DOHH2 (cell line): ENCODE measurements at regions not wholly inside any gene's neighbourhood (a gene's known extent, or its start where the extent isn't known, plus 50 kb on each side); places are given as distances from the start of the nearest gene placed in this dataset.

Experiments used
- H3F3A ChIP-seq: fragments of 200-600 bp; sonication (generic), shearing (Covaris generic); 2 replicates; pipeline ENCODE4 v1.6.0; 2016; ENCODE audit warnings: antibody characterized with exemption, mild to moderate bottlenecking; ENCODE audit not compliant: control insufficient read depth, insufficient read depth
- H3K27ac ChIP-seq: fragments of 200-600 bp; sonication (generic); 2 replicates; pipeline ENCODE4 v1.5.1; 2014; ENCODE audit warnings: low read depth, mild to moderate bottlenecking, low read length, moderate library complexity
- H3K27me3 ChIP-seq: fragments of 200-600 bp; sonication (generic); 2 replicates; pipeline ENCODE4 v1.6.1; 2014; ENCODE audit warnings: mild to moderate bottlenecking, low read length, mixed read lengths; ENCODE audit not compliant: control insufficient read depth
- H3K36me3 ChIP-seq: fragments of 200-600 bp; sonication (generic); 2 replicates; pipeline ENCODE4 v1.6.1; 2014; ENCODE audit warnings: mild to moderate bottlenecking, low read length, moderate library complexity, mixed read lengths; ENCODE audit not compliant: control insufficient read depth
- H3K4me1 ChIP-seq: fragments of 200-600 bp; sonication (generic); 2 replicates; pipeline ENCODE4 v1.6.1; 2014; ENCODE audit warnings: mild to moderate bottlenecking, low read length, mixed read lengths; ENCODE audit not compliant: control insufficient read depth
- H3K4me2 ChIP-seq: fragments of 200-600 bp; sonication (generic); 2 replicates; pipeline ENCODE4 v1.6.0; 2014; ENCODE audit warnings: mild to moderate bottlenecking, low read length, moderate library complexity
- H3K4me3 ChIP-seq: fragments of 200-600 bp; sonication (generic); 2 replicates; pipeline ENCODE4 v1.5.1; 2014; ENCODE audit warnings: mild to moderate bottlenecking, low read length, mixed read lengths
- H3K79me2 ChIP-seq: fragments of 200-600 bp; sonication (generic); 2 replicates; pipeline ENCODE4 v1.6.1; 2014; ENCODE audit warnings: mild to moderate bottlenecking, low read length, mixed read lengths; ENCODE audit not compliant: control insufficient read depth
- H3K9me2 ChIP-seq: fragments of 200-600 bp; sonication (generic); replicated peaks from 2 replicates; pipeline ENCODE4 v1.6.1; 2014; ENCODE audit warnings: mild to moderate bottlenecking, low read length, mixed read lengths; ENCODE audit not compliant: control insufficient read depth
- H3K9me3 ChIP-seq: fragments of 200-600 bp; sonication (generic); 2 replicates; pipeline ENCODE4 v1.6.1; 2014; ENCODE audit warnings: antibody characterized with exemption, low read length, mixed read lengths; ENCODE audit not compliant: control insufficient read depth, insufficient read depth
- H4K20me1 ChIP-seq: fragments of 200-600 bp; sonication (generic); 2 replicates; pipeline ENCODE4 v1.6.0; 2014; ENCODE audit warnings: low read depth, mild to moderate bottlenecking, antibody characterized with exemption, low read length, moderate library complexity; ENCODE audit not compliant: control insufficient read depth, insufficient read depth
- EZH2phosphoT487 ChIP-seq: fragments of 200-600 bp; sonication (generic); IDR thresholded peaks from 2 replicates; pipeline ENCODE4 v1.6.1; 2017; ENCODE audit warnings: borderline replicate concordance, mild to moderate bottlenecking, antibody characterized with exemption, low read length, moderate library complexity, mixed read lengths
- TF ChIP-seq, protein P1 (sequence below): fragments of 200-600 bp; sonication (generic); IDR thresholded peaks from one replicate; pipeline ENCODE4 v1.5.1; 2014; ENCODE audit warnings: antibody characterized with exemption, mild to moderate bottlenecking, low read depth, low read length; ENCODE audit not compliant: poor library complexity, severe bottlenecking

DNA sequence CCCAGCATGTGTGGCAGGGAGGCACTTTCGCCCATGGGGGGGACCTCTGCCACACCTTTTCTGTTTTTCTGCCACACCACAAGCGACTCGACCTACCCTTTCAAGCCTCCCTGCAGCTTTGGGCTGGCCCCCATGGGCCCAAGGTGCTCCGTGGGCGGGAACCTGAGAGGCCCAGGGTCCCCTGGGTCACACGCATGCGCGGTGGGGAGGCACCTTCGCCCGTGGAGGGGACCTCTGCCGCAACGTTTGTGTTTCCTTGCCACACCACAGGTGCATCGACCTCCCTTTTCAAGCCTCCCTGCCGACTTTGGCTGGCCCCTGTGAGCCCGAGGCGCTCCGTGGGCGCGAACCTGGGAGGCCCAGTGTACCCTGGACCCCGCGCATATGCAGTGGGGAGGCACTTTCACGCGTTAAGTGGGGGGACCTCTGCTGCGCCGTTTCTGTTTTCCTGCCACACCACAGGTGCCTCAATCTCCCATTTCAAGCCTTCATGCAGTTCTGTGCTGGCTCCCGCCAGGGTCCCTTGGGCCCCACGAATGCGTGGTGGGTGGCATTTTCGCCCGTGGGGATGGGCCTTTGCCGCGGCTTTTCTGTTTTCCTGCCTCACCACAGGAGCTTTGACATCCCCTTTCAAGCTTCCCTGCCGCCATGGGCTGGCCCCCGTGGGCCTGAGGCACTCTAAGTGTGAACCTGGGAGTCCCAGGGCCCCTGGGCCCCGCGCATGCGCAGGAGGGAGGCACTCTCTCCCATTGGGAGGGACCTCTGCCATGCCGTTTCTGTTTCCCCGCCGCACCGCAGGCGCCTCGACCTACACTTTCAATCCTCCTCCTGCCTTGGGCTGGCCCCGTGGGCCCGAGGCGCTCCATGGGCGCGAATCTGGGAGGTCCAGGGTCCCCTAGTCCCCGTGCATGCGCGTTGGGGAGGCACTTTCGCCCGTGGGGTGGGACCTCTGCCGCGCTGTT, 332.2 kb downstream of the ALG10 start:
- H3K4me2 ChIP-seq, result no peak overlapping the region
- H4K20me1 ChIP-seq, result no peaks in the 10 kb centered on the region
- no peak for TF ChIP-seq EZH2phosphoT487
- TF ChIP-seq, protein P1, sequence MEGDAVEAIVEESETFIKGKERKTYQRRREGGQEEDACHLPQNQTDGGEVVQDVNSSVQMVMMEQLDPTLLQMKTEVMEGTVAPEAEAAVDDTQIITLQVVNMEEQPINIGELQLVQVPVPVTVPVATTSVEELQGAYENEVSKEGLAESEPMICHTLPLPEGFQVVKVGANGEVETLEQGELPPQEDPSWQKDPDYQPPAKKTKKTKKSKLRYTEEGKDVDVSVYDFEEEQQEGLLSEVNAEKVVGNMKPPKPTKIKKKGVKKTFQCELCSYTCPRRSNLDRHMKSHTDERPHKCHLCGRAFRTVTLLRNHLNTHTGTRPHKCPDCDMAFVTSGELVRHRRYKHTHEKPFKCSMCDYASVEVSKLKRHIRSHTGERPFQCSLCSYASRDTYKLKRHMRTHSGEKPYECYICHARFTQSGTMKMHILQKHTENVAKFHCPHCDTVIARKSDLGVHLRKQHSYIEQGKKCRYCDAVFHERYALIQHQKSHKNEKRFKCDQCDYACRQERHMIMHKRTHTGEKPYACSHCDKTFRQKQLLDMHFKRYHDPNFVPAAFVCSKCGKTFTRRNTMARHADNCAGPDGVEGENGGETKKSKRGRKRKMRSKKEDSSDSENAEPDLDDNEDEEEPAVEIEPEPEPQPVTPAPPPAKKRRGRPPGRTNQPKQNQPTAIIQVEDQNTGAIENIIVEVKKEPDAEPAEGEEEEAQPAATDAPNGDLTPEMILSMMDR, result no peak
- no peak overlapping the region for H3K27ac ChIP-seq
- H3K4me1 ChIP-seq, result no peaks in the 10 kb centered on the region
- H3K9me2 ChIP-seq, result no peaks in the 10 kb centered on the region
- no peak overlapping the region for H3K4me3 ChIP-seq
- no peaks in the 10 kb centered on the region for H3K36me3 ChIP-seq
- H3K27me3 ChIP-seq, result no peaks in the 10 kb centered on the region
- H3F3A ChIP-seq, result no peaks in the 10 kb centered on the region
- no peaks in the 10 kb centered on the region for H3K79me2 ChIP-seq
- H3K9me3 ChIP-seq, result peaks cover 44% of the 10 kb centered on the region; the same call in 1 of the 2 replicates

DNA sequence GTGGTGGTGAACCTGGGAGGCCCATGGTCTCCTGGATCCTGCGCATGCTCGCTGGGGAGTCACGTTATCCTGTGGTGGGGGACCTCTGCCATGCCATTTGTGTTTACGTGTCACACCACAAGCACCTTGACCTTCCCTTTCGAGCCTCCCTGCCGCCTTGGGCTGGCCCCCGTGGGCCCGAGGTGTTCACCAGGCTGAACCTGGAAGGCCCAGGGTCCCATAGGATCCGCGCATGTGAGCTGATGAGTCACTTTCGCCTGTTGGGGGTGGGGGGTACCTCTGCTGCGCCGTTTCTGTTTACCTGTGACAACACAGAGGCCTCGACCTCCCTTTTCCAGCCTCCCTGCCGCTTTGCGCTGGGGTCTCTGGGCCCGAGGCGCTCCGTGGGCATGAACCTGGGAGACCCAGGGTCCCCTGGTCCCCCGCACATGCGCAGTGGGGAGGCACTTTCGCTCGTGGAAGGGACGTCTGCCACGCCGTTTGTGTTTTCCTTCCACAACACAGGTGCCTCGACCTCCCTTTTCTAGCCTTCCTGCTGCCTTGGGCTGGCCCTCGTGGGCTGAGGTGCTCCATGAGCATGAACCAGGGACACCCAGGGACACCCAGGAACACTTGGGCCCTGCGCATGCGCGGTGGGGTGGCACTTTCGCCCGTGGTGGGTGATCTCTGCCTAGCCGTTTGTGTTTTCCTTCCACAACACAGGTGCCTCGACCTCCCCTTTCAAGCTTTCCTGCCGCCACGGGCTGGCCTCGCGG, 334.1 kb downstream of the ALG10 start:
- H3K4me2 ChIP-seq, result no peak overlapping the region

GRCh38 chr12:34357791-34358190, 335.5 kb downstream of the ALG10 start:
- peaks cover 24% of the 10 kb centered on the region for H3K9me3 ChIP-seq

More for the DNA sequence above, 334.1 kb downstream of the ALG10 start:
- no peaks in the 10 kb centered on the region for H3K36me3 ChIP-seq
- no peaks in the 10 kb centered on the region for H3K4me1 ChIP-seq
- H3K79me2 ChIP-seq, result no peaks in the 10 kb centered on the region
- TF ChIP-seq, protein P1, result no peak
- TF ChIP-seq EZH2phosphoT487, result no peak
- H3F3A ChIP-seq, result no peaks in the 10 kb centered on the region
- no peaks in the 10 kb centered on the region for H4K20me1 ChIP-seq
- peaks cover 31% of the 10 kb centered on the region for H3K9me3 ChIP-seq
- H3K27me3 ChIP-seq, result no peaks in the 10 kb centered on the region
- H3K4me3 ChIP-seq, result no peak overlapping the region
- no peaks in the 10 kb centered on the region for H3K9me2 ChIP-seq
- H3K27ac ChIP-seq, result no peak overlapping the region

More at GRCh38 chr12:34357791-34358190, 335.5 kb downstream of the ALG10 start:
- Histone ChIP-seq H3K79me2 (no peaks in the 10 kb centered on the region), H3K27me3 (no peaks in the 10 kb centered on the region), H3K27ac (no peak overlapping the region), H3K9me2 (no peaks in the 10 kb centered on the region), H3K4me1 (no peaks in the 10 kb centered on the region), H3F3A (no peaks in the 10 kb centered on the region), H3K4me2 (no peak overlapping the region), H4K20me1 (no peaks in the 10 kb centered on the region), H3K36me3 (no peaks in the 10 kb centered on the region), H3K4me3 (no peak overlapping the region)
- no peak for TF ChIP-seq EZH2phosphoT487
- TF ChIP-seq, protein P1, result no peak
